BE2C (cell line): ENCODE measurements at regions not wholly inside any gene's neighbourhood (a gene's known extent, or its start where the extent isn't known, plus 50 kb on each side); places are given as distances from the start of the nearest gene placed in this dataset.
A peak's percentile ranks its signal among the peaks of the same experiment; 100 is the strongest.

Experiments used
- DNase-seq: peaks from one replicate; pipeline ENCODE4 v3.0.0-alpha.2; 2020
- H3K27me3 ChIP-seq: fragments of 250-450 bp; sonication (Bioruptor Pico); 2 replicates; pipeline ENCODE4 v1.5.1; 2020; ENCODE audit warnings: mild to moderate bottlenecking
- H3K36me3 ChIP-seq: fragments of 250-450 bp; sonication (Bioruptor Pico); 2 replicates; pipeline ENCODE4 v1.5.1; 2020; ENCODE audit warnings: mild to moderate bottlenecking
- H3K4me1 ChIP-seq: fragments of 250-450 bp; sonication (Bioruptor Pico); 2 replicates; pipeline ENCODE4 v1.5.1; 2020
- H3K4me3 ChIP-seq: 2 replicates; pipeline ENCODE4 v1.5.1; 2011; ENCODE audit warnings: low read depth, low read length
- H3K9me3 ChIP-seq: fragments of 250-450 bp; sonication (Bioruptor Pico); 2 replicates; pipeline ENCODE4 v1.5.1; 2020
- TF ChIP-seq, protein P1 (sequence below): IDR thresholded peaks from 2 replicates; pipeline ENCODE4 v1.5.1; 2012; ENCODE audit warnings: mild to moderate bottlenecking, low read depth, low read length

DNA sequence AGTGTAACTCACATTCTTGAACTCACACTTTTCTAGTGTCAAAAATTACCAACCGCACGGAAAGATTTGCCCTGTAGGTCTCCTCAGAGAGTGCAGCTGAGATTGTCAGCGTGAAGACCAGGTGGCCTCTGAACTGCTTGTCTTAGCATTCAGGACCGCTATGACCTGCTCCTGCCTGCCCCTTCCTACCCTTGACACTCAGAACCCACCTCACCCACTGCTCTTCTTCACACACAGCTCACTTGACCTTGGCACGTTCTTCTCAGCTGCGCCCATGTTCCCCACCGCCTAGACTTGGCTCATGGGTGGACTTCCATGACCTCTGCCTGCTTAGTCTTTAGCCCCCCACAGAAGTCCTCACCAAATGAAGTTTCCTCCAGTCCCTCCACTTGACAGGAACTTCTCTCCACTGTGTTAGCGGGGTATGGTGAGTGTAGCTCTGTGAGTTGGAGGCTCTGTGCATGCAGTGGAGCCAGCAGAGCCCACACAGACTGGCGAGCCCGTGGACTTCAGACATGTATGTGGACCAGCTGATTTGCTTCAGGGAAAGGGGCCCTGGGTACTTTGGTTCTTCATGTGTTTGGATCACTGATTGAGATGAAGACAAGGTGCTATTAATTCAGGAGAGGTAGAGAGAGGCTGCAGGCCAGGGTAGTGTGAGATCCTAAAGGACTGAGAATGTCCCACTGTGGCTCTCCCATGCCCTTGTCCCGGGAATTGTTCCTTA is 221.3 kb downstream of the OPA1 start:
- DNase-seq, result no peak
- no peak overlapping the region for H3K4me3 ChIP-seq
- H3K36me3 ChIP-seq, result no peaks in the 10 kb centered on the region
- H3K4me1 ChIP-seq, result peaks cover 6% of the 10 kb centered on the region
- H3K27me3 ChIP-seq, result no peaks in the 10 kb centered on the region
- TF ChIP-seq, protein P1, sequence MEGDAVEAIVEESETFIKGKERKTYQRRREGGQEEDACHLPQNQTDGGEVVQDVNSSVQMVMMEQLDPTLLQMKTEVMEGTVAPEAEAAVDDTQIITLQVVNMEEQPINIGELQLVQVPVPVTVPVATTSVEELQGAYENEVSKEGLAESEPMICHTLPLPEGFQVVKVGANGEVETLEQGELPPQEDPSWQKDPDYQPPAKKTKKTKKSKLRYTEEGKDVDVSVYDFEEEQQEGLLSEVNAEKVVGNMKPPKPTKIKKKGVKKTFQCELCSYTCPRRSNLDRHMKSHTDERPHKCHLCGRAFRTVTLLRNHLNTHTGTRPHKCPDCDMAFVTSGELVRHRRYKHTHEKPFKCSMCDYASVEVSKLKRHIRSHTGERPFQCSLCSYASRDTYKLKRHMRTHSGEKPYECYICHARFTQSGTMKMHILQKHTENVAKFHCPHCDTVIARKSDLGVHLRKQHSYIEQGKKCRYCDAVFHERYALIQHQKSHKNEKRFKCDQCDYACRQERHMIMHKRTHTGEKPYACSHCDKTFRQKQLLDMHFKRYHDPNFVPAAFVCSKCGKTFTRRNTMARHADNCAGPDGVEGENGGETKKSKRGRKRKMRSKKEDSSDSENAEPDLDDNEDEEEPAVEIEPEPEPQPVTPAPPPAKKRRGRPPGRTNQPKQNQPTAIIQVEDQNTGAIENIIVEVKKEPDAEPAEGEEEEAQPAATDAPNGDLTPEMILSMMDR, result no peak
- no peaks in the 10 kb centered on the region for H3K9me3 ChIP-seq

DNA sequence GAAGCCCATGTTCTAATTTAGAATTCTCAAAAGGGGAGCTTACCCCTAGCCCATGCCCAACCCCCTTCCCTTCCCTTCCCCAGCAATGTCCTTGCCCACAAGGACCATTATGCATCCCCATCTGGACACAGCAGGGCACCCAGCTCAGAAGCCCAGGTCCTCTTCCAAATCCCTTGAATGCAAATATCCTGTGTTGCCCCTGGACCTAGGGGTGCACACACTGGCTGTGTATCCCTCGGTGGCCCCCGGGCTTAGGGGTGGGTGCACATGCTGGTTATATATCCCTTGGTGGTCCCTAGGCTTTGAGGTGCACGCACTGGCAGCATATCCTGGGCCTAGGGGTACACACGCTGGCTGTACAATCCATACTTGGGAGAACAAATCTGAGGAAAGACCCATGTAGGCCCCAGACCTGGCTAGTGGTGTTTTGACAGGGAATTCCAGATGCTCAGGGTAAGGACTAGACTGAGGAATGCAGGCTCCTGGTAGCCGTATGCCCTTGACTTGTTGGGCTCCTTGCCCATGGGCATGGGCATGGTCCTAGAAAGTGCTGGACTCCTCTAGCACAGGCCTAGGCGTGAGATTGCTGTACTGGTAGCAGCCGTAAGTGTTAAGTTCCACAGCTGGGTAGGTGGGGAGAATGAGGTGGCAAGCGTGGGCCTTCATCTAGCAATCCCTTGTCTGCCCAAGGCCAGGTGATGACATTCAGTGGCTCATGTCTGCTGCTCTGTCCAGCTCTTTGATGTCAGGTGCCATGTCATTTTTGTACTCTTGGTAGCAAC is 222.4 kb downstream of the OPA1 start:
- no peak for DNase-seq

DNA sequence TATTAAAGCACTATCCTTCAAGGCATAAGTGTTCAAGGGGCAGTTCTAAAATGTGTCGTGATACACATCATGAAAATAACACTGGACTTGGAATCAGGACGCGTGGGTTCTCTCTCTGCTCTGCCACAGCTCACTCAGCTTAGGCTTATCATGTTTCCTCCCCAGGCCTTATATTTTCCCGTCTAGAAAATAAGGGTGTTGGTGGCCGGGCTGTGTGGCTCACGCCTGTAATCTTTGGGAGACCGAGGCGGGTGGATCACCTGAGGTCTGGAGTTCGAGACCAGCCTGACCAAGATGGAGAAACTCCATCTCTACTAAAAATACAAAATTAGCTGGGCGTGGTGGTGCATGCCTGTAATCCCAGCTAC is 223.0 kb downstream of the OPA1 start:
- Histone ChIP-seq H3K4me1 (peaks cover 6% of the 10 kb centered on the region), H3K4me3 (no peak overlapping the region), H3K36me3 (no peaks in the 10 kb centered on the region), H3K27me3 (no peaks in the 10 kb centered on the region), H3K9me3 (no peaks in the 10 kb centered on the region)
- DNase-seq, result no peak
- TF ChIP-seq, protein P1, result no peak

More for the DNA sequence above, 222.4 kb downstream of the OPA1 start:
- H3K36me3 ChIP-seq, result no peaks in the 10 kb centered on the region
- no peaks in the 10 kb centered on the region for H3K9me3 ChIP-seq
- peaks cover 6% of the 10 kb centered on the region for H3K4me1 ChIP-seq
- H3K4me3 ChIP-seq, result no peak overlapping the region
- H3K27me3 ChIP-seq, result no peaks in the 10 kb centered on the region
- TF ChIP-seq, protein P1, result no peak

DNA sequence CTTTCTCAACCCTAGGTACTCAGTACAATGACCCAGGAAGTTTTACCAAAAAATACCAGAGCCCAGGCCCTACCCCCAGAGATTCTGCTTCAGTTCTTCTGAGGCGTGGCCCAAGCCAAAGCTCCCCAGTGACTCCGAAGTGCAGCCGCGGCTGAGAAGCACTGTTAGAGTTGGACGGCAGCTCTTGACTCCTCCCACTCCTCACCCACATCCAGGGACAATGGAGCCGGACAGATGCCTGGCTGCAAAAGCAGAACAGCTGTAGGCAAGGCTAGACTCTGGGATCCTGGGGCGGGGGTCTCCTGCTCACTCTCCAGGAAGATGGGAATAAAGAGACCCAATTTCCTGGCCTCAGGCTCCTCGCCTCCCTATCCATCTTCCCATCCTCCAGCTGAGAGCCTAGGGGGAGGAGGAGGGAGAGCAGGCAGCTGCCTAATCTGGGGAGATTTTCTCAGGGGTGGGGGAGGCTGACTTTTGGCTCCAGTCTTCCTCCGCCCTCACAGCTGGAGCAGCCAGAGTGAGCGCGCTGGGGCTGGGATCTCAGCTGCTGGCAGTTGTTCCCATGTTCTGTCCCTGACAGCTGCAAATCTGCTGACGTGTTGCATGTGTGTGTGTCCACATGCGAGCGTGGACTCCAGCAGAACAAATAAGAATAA is 223.8 kb downstream of the OPA1 start:
- Histone ChIP-seq H3K36me3 (no peaks in the 10 kb centered on the region), H3K4me3 (peak overlapping the region; percentile 23), H3K4me1 (peaks cover 6% of the 10 kb centered on the region), H3K27me3 (no peaks in the 10 kb centered on the region), H3K9me3 (no peaks in the 10 kb centered on the region)
- peak; percentile 76 for DNase-seq
- TF ChIP-seq, protein P1, result no peak

DNA sequence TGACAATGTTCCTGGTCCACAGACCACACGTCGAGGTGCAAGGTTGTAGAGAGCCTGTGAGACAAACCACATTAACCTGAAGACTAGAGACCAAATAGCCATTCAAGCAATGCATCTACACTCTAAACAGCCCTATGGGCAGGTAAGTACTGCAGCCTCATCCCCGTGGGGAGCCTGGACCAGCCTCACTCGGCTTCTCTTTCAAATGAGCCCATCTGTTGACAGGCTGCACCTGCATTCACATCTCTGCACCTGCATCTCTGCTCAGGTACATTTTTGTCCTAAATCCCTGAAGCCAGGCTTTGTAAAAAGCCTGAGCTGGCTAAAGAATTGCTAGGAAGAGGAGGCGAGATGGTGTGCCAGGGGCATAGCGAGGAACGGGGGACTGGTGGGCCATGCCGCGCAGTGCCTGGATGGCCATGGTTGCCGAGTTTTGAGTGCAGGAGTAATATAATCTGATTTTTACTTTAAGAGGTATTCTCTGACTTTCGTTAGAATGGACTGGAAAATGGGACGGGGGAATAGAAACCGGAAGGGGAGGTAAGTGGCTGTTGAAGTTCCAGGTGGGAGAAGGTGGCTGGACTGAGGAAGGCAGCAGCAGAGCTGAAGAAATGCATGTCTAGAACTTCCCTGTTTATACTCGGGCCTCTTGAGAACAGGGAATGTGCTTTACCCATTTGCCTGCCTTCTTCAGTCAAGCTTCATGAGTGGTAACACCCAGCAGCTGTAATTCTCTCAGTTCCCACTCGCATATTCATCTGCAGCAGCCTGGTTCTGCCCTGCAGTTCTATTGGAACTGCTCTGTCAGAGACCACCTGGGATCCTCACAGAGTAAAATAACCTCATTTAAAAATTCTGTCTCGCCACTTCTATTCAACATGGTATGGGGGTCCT is 226.4 kb downstream of the OPA1 start:
- TF ChIP-seq, protein P1, result no peak
- DNase-seq, result no peak

More for the DNA sequence above, 226.4 kb downstream of the OPA1 start:
- Histone ChIP-seq H3K27me3 (no peaks in the 10 kb centered on the region), H3K4me3 (no peak overlapping the region), H3K36me3 (no peaks in the 10 kb centered on the region), H3K4me1 (peaks cover 6% of the 10 kb centered on the region), H3K9me3 (no peaks in the 10 kb centered on the region)
